HG03442 (cell line): ENCODE measurements at regions not wholly inside any gene's neighbourhood (a gene's known extent, or its start where the extent isn't known, plus 50 kb on each side); places are given as distances from the start of the nearest gene placed in this dataset.

Experiments
- ATAC-seq: cut with Tn5 transposase; IDR thresholded peaks from one replicate; pipeline ENCODE4 v1.9.1; 2021; ENCODE audit warnings: mild to moderate bottlenecking, moderate library complexity; ENCODE audit not compliant: unreplicated experiment

DNA sequence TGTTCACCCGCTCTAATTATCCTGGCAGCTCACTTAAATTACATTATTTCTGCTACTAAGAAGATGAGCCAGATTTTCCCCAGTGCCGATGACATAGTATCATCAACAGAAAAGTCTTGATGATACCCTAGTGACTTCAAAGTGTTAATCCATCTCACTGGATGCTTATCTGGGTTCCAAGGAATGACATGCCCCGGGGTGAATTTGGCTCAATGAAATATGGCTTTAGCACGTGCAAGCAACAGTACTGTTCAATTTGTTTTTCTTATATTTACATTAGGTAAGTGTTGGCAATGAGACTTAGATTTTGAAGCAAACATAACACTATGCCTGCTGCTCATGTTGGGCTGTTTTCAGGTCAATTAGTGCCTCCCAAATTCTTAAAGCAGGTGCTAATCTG lies 548.2 kb upstream of the SLITRK1 start:
- no peak for ATAC-seq

DNA sequence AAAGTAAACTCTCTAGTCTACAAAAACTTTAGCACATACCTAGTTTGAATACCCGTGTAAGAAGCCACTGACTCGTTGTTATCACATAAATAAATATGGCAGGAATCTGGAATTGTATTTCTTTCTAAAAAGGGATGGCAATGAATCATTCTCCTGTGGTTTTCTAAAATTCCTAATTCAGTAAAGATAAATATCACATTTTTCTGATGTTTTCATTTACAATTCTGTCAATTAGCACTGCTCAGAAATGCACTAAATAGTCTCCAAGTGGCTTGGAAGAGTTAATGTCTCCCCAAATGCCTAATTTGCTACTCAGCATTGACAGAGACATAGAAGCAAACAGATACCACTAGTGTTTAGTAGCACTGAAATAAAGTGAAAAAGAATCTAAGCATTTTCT lies 547.7 kb upstream of the SLITRK1 start:
- no peak for ATAC-seq

DNA sequence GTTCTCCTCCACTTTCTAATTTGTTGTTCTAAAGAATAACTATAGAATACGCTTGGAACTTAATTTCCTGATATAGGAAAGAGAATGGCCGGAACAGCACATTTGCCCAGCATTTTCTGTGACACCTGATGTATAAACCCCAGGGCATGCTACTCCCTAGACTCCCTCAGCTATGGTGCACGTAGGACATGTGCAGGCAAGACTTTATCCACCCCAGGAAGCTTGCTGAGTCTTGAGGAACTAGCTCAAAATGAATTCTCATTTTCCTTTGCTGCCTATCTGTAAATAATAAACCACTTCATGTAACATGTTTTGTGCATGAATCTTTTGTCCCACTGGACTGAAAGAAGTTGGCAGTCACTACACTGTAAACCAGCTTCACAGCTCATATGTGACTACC lies 535.8 kb upstream of the SLITRK1 start:
- ATAC-seq, result no peak

DNA sequence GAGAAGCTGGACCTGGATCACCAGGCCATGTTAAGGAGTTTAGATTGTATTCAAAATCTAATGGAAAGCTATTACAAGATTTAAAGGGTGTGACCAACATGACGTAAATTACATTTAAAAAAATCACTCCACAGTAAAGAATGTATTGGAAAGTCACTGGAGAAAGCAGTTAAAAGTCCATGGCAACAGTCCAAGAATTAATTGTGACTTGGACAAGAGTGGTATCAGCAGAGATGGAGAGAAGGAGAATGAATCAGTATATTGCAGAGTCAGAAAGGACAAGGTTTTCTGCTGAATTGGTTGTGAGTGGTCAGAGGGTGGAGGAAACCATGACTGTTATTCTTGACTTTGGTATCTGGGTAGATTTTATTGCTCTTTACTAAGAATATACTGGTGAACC lies 535.1 kb upstream of the SLITRK1 start:
- ATAC-seq, result no peak

DNA sequence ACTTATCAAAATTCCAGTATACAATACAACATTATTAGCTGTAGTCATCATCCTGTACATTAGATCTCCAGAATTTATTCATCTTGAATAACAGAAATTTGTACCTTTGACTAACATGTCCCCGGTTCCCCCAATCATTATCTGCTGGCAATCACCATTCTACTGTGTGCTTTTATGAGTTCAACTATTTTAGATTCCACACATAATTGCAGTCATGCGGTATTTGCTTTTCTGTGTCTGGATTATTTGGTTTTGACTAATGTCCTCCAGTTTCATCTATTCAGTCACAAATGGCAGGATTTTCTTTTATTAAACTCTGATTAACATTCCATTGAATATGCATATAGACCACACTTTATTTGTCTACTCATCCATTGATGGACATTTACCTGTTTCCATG lies 530.7 kb upstream of the SLITRK1 start:
- ATAC-seq, result no peak

DNA sequence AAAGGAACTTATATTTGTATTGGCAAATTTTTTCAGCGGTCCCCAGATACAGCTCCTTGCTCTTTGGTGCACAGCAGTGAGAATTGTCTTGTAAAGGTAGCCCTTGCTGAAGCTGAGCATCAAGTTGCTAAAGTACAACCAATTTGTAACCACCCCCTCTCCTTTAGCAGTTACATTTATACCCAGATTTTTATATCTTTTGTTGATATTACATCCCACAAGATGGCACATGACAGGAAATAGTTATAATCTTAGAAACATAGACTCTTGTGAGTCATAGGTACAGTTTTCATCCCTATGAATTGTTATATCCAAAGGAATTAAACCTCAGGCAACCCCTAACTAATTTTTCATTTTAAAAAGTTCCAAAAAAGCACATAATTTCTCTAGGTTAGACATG lies 523.0 kb upstream of the SLITRK1 start:
- ATAC-seq, result no peak

DNA sequence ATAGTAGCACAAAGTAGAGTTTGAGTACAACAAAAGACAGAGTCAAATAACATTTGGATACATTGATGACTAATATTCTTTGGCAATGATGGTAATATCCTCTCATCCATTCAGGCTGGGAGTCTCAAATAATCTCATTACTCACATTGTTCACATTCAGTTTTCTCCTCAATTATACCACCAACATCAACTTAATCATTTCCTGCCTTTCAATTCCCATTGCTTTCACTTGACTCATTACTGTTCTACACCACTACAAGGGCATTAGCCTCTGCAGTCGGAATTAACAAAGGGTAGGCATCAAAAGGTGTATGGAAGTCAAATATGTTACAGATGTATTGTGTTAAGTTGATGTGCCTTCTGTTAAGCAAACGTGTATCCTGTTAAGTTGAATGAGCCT lies 518.4 kb upstream of the SLITRK1 start:
- no peak for ATAC-seq

DNA sequence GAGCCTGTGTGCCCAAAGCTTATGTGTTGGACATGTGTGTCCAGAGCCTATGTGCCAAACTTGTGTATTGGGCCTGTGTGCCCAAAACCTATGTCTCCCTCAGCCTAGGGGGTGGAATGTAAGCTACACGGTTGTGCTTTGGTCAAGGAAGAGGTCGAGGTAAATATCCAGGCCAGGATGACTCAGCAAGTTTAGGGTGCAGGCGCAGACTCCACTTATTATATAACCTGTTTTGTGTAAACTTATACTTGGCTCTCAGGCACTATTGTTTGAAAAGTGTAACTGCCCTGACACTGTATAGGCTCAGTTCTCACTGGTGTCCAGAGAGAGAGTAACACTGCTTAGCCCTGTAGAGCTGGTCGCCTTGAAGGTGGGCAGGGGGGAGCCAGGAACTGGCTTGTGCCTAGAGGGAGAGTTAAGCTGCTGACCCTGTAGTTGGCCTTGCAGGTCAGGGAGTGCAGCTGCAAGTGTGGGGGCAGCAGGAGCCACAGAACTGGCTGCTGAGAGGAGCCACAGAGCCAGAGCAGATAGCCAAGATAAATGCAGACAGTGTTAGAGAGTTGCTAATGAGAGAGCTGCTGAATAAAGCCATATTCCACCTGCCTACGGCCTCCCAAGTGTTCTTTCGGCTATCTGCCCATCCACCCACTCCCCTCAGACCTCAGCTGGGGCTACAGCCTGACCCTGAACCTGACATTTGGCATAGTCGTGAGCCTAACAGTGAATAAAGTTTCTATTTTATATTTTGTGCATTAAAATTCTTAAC lies 517.2 kb upstream of the SLITRK1 start:
- no peak for ATAC-seq

DNA sequence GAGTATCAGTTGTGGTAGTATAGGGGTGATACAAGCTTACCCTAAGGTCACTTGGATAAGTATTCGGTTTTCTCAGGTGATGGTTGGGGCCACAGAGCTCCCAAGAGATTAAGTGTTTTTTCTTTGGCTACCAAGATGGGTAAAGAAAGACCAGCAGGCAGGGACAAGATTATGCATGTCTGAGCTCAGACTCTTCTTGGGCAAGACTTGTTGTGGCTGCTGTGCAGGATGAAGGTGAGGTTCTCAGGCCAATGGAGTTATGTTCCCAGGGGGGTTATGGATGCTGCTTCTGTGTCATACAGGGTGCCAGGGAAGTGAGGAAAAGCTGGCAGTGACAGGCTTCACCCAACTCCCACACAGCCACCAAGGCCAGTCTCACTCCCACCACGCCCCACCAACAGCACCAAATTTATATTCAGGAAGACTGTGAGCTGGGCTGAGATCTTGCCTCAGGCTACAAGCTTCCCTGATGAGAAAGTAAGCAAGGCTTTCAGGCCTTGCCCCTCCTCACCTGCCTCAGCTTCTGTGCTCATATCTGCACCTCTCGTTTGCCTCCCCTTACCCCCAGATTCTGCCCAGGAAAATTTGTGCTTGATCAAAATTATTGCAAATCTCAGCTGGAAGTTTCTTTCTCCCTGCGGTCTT lies 511.8 kb upstream of the SLITRK1 start:
- ATAC-seq, result no peak

DNA sequence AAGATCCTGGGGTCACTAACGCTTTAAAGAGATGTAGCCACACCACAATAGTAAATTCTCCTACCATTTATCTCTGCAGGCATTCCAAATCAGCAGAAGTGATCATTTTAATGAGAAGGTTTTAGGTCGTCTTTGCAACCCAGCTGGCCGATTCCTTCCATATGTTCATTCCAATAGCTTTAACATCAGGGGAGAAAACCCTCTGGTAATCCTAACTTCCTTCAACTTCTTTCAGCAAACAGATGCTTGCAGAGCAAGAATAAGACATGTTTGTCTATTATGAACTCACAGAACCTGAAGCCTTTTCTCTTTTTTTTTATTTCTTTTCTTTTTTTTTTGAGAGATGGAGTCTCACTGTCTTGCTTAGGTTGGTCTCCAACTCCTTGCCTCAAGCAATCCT lies 498.6 kb upstream of the SLITRK1 start:
- ATAC-seq, result no peak

DNA sequence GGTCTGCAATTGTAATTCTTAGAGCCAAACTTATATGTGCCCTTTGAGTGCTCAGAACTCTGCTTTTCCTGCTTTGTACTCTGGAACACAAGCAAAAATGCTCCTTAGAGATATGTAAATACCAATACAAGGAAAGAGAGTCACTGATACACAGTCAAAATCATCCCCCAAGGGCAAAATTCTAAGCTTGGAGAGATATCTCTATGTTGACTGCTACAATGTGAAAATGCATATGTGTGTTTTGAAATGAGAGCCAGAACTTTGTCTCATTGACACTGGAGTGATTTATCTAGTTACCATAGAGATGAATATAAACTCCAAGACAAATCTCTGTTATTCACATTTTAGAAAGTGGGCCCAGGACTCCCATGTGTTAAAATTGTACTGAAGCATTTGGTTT lies 494.8 kb upstream of the SLITRK1 start:
- ATAC-seq, result no peak

DNA sequence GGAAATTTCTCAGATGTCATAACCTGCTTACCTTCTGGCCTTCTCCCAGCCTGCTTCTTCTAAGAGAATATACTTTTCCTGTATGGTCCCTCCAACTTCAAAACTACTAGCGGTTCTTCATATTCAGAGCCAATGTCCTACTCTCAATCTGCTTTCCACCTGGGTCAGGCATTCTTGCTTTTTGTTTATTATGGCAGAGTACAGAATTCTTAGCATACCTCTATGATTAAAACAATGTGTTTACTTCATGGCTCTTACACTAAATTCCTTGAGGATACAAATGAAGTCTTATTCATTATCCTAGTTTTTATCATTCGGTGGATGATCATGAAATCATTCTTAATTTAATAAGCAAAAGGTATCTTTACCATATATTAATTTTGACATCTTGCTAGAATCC lies 484.2 kb upstream of the SLITRK1 start:
- ATAC-seq, result no peak

DNA sequence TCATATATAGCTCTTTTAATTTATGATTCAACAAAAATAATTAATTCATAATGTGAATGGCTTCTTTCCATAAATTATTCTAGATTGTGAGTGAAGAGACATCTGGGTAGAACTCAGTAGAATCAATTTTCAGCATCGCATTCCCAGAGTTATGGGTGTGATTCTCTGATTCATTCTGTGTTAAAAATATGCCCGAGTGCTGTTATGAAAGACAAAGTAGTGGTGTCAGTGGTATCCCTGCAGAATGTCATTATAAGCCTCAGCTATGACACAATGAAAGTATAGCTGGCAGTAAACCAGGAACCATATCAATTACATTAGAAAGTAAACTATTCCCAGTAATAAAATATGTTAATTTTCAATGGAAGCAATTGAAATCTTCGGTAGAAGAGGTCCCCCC lies 480.5 kb upstream of the SLITRK1 start:
- no peak for ATAC-seq

DNA sequence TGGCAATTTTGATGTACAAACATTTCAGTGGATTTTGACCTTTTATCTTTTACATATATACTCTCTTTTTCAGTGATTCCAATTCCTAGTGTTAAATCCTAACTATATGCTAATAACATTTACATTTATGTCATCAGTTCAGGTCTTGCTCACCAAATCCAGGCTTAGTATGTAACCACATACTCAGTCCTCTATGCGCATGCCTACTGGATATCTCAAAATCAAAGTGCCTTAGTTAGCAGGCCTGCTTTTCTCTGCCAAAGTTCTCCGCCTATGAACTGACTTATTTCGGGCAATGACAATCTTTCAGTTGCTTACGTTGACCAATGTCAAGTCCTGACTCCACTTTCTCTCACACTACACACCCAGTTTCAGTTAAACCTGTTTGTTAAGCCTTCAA lies 478.5 kb upstream of the SLITRK1 start:
- no peak for ATAC-seq

DNA sequence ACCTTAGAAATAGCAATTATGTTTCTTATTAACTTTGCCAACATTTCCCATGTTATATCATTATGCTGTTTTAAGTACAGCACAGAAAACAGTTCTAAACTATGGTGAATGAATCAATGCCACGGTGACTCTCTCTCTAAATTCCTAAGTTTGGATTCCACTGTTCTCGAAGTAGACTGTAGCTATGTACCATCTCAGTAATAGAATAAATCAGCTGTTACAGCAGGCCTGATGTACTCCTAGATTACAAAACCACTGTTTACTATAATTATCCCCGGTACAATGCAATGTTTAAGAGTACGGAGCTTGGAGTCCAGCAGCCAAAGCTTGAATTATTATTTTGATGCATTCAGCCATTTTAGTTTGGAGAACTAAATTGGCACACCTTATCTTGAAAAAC lies 476.3 kb upstream of the SLITRK1 start:
- no peak for ATAC-seq

DNA sequence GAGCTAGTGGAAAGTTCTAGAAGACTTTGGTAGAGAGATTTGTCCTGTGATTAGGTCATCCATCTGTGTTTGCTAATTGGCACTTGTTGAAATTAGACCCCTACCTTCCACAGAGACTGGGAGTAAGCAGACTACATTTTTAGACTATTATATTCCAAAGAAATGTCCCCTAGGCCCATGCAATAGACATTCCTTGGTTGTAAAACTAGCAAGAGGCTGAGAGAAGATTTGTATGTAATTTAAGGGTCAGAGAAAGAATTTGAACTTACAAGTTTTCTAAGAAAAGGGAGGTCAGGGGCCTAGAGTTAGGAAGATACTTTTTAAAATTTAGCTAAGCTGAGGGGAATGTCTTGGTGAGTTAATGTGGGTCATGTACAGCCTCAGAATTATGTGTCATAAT lies 470.7 kb upstream of the SLITRK1 start:
- ATAC-seq, result no peak

DNA sequence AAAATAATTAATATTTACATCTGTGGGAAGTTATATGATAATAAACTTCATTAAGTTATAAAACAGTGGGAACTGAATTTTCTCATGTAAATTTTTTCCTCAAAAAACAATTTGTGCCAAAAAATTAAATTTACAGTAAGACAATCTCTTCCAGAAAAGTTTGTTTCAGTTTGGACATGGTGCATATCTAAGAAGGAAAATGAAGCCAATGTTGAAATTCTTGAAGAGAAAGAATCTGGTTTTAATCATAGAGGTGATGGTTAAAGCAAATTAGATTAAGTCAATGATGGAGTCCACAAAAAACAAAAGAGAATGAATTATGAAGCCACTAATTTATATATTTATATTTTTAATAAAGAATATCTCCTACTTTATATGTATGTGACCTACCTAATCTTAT lies 457.2 kb upstream of the SLITRK1 start:
- no peak for ATAC-seq

DNA sequence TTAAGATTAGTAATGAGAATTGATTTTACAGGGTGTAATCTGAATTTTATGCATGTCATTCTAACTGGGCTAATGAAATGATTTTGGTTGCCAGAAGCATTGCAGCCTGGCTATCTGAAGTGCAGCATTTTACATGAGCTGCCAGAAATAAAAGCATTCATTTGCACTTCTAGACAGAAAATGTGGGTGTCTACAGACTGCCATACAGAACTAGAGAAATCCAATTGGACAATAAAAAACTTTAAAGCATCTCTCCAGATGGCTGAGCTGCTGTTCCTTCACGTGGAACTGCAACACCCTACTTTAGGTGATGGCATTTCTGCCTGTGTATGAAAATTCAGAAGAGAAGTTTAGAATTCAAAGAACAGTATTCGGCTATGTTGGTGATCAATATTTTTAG lies 450.1 kb upstream of the SLITRK1 start:
- ATAC-seq, result no peak

DNA sequence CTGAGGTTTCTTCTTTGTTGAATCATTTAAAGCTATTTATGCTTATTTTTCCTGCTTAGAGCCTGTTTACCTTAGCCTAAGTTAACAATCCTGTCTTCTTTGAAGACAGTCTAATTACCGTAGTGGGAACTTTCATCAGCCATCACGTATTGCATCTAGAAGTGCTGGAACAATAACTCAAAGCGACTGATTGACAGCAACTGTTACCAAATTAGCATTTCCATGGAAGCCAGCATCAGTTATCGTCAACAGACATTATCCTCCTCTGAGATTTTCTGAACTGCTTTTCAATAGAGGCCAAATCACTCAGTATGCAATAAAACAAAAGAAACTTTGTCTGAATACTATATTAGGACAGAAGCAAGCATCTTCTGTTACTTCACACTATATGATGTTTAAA lies 433.3 kb upstream of the SLITRK1 start:
- no peak for ATAC-seq

DNA sequence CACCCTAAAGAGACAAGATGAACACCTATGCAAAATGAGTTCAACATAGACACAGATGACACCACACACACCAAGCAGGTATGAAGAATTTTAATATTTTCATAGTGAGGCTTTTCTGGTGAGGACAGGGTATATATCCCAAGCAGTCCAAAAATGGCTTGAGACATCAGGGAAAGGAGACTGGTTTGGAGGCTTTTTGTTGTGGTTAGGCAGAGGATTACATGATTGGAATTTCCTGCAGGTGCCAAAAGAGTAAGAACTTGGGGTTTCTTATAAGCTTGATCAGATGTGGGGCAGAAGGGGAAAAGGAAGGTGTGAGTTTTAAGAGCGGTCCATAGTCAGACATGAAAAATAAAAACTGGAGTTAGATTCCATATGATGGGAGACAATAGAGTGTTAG lies 420.8 kb upstream of the SLITRK1 start:
- no peak for ATAC-seq

DNA sequence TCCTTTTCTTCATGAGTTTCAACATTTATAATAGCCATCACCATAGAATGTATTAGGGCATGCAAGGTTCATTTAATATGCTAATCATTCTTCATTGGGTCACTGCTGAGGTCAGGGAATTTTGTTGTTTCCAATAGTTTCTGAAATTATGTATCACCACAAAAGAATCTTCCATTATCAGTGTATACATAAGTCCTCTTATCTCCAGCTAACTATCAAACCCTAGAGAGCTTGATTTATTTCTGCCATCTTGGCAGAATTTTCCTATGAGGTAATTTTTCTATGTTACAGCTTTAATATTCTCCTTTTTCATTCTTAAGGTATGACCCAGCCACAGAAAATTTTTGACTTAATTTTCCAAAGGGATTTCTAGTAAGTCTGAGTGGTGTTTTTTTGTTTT lies 415.0 kb upstream of the SLITRK1 start:
- ATAC-seq, result no peak

DNA sequence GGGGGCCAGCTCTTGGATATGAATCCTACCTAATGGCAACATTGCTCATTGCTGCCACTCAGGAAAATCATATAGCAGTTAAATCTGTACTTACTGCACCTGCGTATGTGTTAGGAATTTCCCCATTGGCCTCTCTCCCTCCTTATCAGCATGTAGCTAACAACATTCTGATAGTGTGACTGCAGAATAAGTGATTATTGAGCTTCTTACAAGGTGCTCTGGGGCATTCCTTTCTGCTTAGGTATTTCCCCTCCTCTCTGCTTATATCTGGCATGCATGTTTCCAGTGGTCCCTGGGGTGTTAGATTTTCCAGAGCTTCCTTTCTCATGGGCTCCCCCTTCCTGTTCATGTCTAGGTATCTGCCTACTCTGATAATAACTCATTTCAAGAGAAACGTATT lies 414.1 kb upstream of the SLITRK1 start:
- ATAC-seq, result no peak

DNA sequence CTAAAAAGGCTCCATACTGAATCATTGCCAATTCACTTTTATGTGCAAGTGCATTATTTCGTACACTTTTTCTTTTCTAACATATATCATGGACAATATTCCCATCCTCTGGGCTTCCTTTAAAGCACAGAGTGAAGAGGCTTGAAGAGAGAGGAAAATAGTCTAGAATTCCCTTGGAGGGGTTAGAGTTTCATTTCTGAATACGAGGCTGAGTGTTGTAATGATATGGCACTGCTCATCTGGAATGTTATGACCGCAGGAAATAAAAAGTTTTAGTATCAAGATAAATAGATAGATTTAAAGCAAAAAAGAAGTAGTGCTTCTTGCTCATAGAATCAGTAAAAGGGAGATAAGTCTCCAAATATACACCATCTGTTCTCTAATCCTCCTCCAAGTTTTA lies 412.3 kb upstream of the SLITRK1 start:
- ATAC-seq, result no peak
